ENCODE measurements at regions not wholly inside any gene's neighbourhood (a gene's known extent, or its start where the extent isn't known, plus 50 kb on each side); places are given as distances from the start of the nearest gene placed in this dataset.
A peak's percentile ranks its signal among the peaks of the same experiment; 100 is the strongest.
"Not testable (repeated sequence)": the region's sequence is repeated elsewhere in the genome, so short reads cannot be mapped to it uniquely, and the experiment has no call there.

- DNase-seq, result no peak
These were observed 52.2 kb upstream of the MKI67 start for GRCh38 chr10:128178302-128178958.

- DNase-seq, result no peak
These were observed 54.6 kb upstream of the MKI67 start for GRCh38 chr10:128180843-128181242.

GRCh38 chr10:128185627-128186026 is 59.4 kb upstream of the MKI67 start:
- DNase-seq, result no peak

- DNase-seq, result no peak
These were observed 61.0 kb upstream of the MKI67 start for GRCh38 chr10:128186959-128187787.

GRCh38 chr10:128187788-128188185 is 61.6 kb upstream of the MKI67 start:
- DNase-seq, result no peak

GRCh38 chr10:128189176-128189575 is 63.0 kb upstream of the MKI67 start:
- no peak for DNase-seq

GRCh38 chr10:128191847-128192246 is 65.6 kb upstream of the MKI67 start:
- no peak for DNase-seq

- not testable (repeated sequence) for DNase-seq
These were observed 75.6 kb upstream of the MKI67 start for GRCh38 chr10:128201826-128202225.

- DNase-seq, result no peak
These were observed 76.8 kb upstream of the MKI67 start for GRCh38 chr10:128203028-128203427.

- not testable (repeated sequence) for DNase-seq
These were observed 79.4 kb upstream of the MKI67 start for GRCh38 chr10:128205591-128205990.

GRCh38 chr10:128206676-128207075 is 80.5 kb upstream of the MKI67 start:
- no peak for DNase-seq

GRCh38 chr10:128209862-128210214 is 83.6 kb upstream of the MKI67 start:
- no peak for DNase-seq

GRCh38 chr10:128210215-128211063 is 84.2 kb upstream of the MKI67 start:
- DNase-seq, result no peak

GRCh38 chr10:128211064-128211504 is 84.9 kb upstream of the MKI67 start:
- DNase-seq, result no peak

- DNase-seq, result peak; percentile 25
These were observed 85.9 kb upstream of the MKI67 start for GRCh38 chr10:128211953-128212727.

- no peak for DNase-seq
These were observed 86.9 kb upstream of the MKI67 start for GRCh38 chr10:128213156-128213555.

GRCh38 chr10:128215733-128216132 is 89.5 kb upstream of the MKI67 start:
- no peak for DNase-seq

GRCh38 chr10:128217136-128217535 is 90.9 kb upstream of the MKI67 start:
- no peak for DNase-seq

- DNase-seq, result no peak
These were observed 91.9 kb upstream of the MKI67 start for GRCh38 chr10:128218161-128218560.

- DNase-seq, result no peak
These were observed 93.1 kb upstream of the MKI67 start for GRCh38 chr10:128219295-128219694.

GRCh38 chr10:128220021-128220420 is 93.8 kb upstream of the MKI67 start:
- DNase-seq, result no peak

- no peak for DNase-seq
These were observed 94.9 kb upstream of the MKI67 start for GRCh38 chr10:128221117-128221516.

- DNase-seq, result no peak
These were observed 95.6 kb upstream of the MKI67 start for GRCh38 chr10:128221807-128222206.
